CD4-positive, alpha-beta T cell (primary cell): ENCODE measurements at regions not wholly inside any gene's neighbourhood (a gene's known extent, or its start where the extent isn't known, plus 50 kb on each side); places are given as distances from the start of the nearest gene placed in this dataset.

Experiments
- ATAC-seq: fragments of 200-7000 bp; cut with Tn5 transposase; one replicate; pipeline ENCODE4 v1.10.0; 2022; ENCODE audit warnings: mild to moderate bottlenecking; ENCODE audit not compliant: poor library complexity
- CTCF ChIA-PET: fragments of 350-600 bp; sonication (Branson Sonifier 250); formaldehyde crosslinking; loops from one replicate; lab custom pipeline; 2021; ENCODE audit warnings: antibody characterized with exemption, inconsistent platforms; lab: Charles Lee
- POLR2A ChIA-PET: fragments of 350-600 bp; sonication (Branson Sonifier 250); formaldehyde crosslinking; loops from one replicate; lab custom pipeline; 2021; ENCODE audit warnings: antibody characterized with exemption, inconsistent platforms; lab: Charles Lee
- DNase-seq, 14 experiments: peaks; one replicate each; pipeline ENCODE4 v3.0.0-alpha.2; 2013 to 2020; ENCODE audit warnings: mixed read lengths in 2 of 14
- H3K27ac ChIP-seq, 2 donors: one replicate each; pipeline versions ENCODE4 v1.5.1 to v1.7.0; 2013; ENCODE audit warnings: low read length in 2 of 2, low read depth in 1 of 2, mild to moderate bottlenecking in 1 of 2
- H3K27me3 ChIP-seq, 2 experiments: 1 replicate in 1 of 2; 2 replicates in 1 of 2; pipeline versions ENCODE4 v1.6.1 to v1.7.0; 2013; ENCODE audit warnings: low read length in 2 of 2, control low read depth in 1 of 2, mild to moderate bottlenecking in 1 of 2, moderate library complexity in 1 of 2; ENCODE audit not compliant: insufficient read depth in 2 of 2, control insufficient read depth in 1 of 2
- H3K36me3 ChIP-seq: one replicate; pipeline ENCODE4 v1.6.1; 2013; ENCODE audit warnings: low read length, control low read depth; ENCODE audit not compliant: insufficient read depth
- H3K4me1 ChIP-seq: one replicate; pipeline ENCODE4 v1.6.1; 2013; ENCODE audit warnings: low read length, control low read depth; ENCODE audit not compliant: insufficient read depth
- H3K4me3 ChIP-seq: one replicate; pipeline ENCODE4 v1.5.1; 2013; ENCODE audit warnings: mild to moderate bottlenecking, low read length, moderate library complexity
- H3K9me3 ChIP-seq, 2 experiments: 1 replicate in 1 of 2; 2 replicates in 1 of 2; pipeline versions ENCODE4 v1.6.1 to v1.7.0; 2013; ENCODE audit warnings: low read length in 2 of 2, mild to moderate bottlenecking in 2 of 2, control low read depth in 1 of 2, moderate library complexity in 1 of 2; ENCODE audit not compliant: control insufficient read depth in 1 of 2, insufficient read depth in 1 of 2
- H3K27ac Mint-ChIP-seq: one replicate; pipeline ENCODE4 v1.8.0; 2020; ENCODE audit warnings: mixed read lengths
- H3K27me3 Mint-ChIP-seq: one replicate; pipeline ENCODE4 v1.8.0; 2021; ENCODE audit warnings: mixed read lengths
- H3K36me3 Mint-ChIP-seq: one replicate; pipeline ENCODE4 v1.8.0; 2021; ENCODE audit warnings: low read depth, mixed read lengths
- H3K4me1 Mint-ChIP-seq: one replicate; pipeline ENCODE4 v1.8.0; 2021; ENCODE audit warnings: low read depth, mixed read lengths
- H3K4me3 Mint-ChIP-seq: one replicate; pipeline ENCODE4 v1.8.0; 2020; ENCODE audit warnings: mild to moderate bottlenecking, mixed read lengths
- H3K9me3 Mint-ChIP-seq: one replicate; pipeline ENCODE4 v1.8.0; 2020; ENCODE audit warnings: mixed read lengths
- CTCF ChIP-seq: fragments of 200-600 bp; IDR thresholded peaks from one replicate; pipeline ENCODE4 v1.8.0; 2022; ENCODE audit warnings: antibody characterized with exemption, mild to moderate bottlenecking
- intact Hi-C, 2 experiments: fragments of 100-400 bp; cut with DNase I in 1 of 2; cut with micrococcal nuclease in 1 of 2; formaldehyde crosslinking; loops; one replicate each; pipeline versions ENCODE4 v1.15.1 to v1.9.0; 2023 to 2025; cut with DNase I, micrococcal nuclease

GRCh38 chr1:199815947-199816346 lies 211.6 kb upstream of the NR5A2 start:
- ATAC-seq, result no peak
- intact Hi-C loops, result no loop called here
- Mint-ChIP-seq H3K4me1 (no peaks in the 10 kb centered on the region), H3K4me3 (no peak overlapping the region), H3K27ac (no peak overlapping the region), H3K9me3 (no peaks in the 10 kb centered on the region), H3K27me3 (peaks cover 10% of the 10 kb centered on the region), H3K36me3 (no peaks in the 10 kb centered on the region)
- no peak for TF ChIP-seq CTCF
- no peaks in the 10 kb centered on the region for H3K36me3 ChIP-seq
- peaks cover 0 to 4% of the 10 kb centered on the region in 2 experiments for H3K9me3 ChIP-seq
- H3K27me3 ChIP-seq, result no peaks in the 10 kb centered on the region
- H3K27ac ChIP-seq, result no peak overlapping the region
- no peaks in the 10 kb centered on the region for H3K4me1 ChIP-seq
- no peak overlapping the region for H3K4me3 ChIP-seq
- ChIA-PET CTCF (no interaction called here), POLR2A (no interaction called here)
- no peak for DNase-seq

- no peaks in the 10 kb centered on the region for H3K36me3 Mint-ChIP-seq
- ATAC-seq (no peak), DNase-seq (no peak)
- intact Hi-C loops, result no loop called here
- H3K4me3 Mint-ChIP-seq, result no peak overlapping the region
- peaks cover 0 to 4% of the 10 kb centered on the region in 2 experiments for H3K9me3 ChIP-seq
- ChIA-PET POLR2A (no interaction called here), CTCF (no interaction called here)
- H3K4me1 ChIP-seq, result no peaks in the 10 kb centered on the region
- H3K27me3 Mint-ChIP-seq, result peaks cover 4% of the 10 kb centered on the region
- no peaks in the 10 kb centered on the region for H3K36me3 ChIP-seq
- H3K9me3 Mint-ChIP-seq, result no peaks in the 10 kb centered on the region
- H3K4me1 Mint-ChIP-seq, result no peaks in the 10 kb centered on the region
- no peak overlapping the region for H3K27ac ChIP-seq
- H3K27me3 ChIP-seq, result no peaks in the 10 kb centered on the region
- no peak overlapping the region for H3K4me3 ChIP-seq
- no peak overlapping the region for H3K27ac Mint-ChIP-seq
- no peak for TF ChIP-seq CTCF
Measured at GRCh38 chr1:199817266-199817665, 210.2 kb upstream of the NR5A2 start.

GRCh38 chr1:199821029-199821779 lies 206.3 kb upstream of the NR5A2 start:
- Mint-ChIP-seq H3K4me1 (no peaks in the 10 kb centered on the region), H3K36me3 (no peaks in the 10 kb centered on the region), H3K27me3 (peaks cover 3% of the 10 kb centered on the region), H3K4me3 (no peak overlapping the region), H3K9me3 (no peaks in the 10 kb centered on the region), H3K27ac (no peak overlapping the region)
- no peak for ATAC-seq
- intact Hi-C loops, result no loop called here
- Histone ChIP-seq H3K4me3 (no peak overlapping the region), H3K36me3 (no peaks in the 10 kb centered on the region), H3K27ac (no peak overlapping the region), H3K9me3 (no peaks in the 10 kb centered on the region), H3K27me3 (no peaks in the 10 kb centered on the region), H3K4me1 (no peaks in the 10 kb centered on the region)
- ChIA-PET CTCF (no interaction called here), POLR2A (no interaction called here)
- TF ChIP-seq CTCF, result no peak
- DNase-seq, result no peak
